Ishikawa (cell line): ENCODE measurements at regions not wholly inside any gene's neighbourhood (a gene's known extent, or its start where the extent isn't known, plus 50 kb on each side); places are given as distances from the start of the nearest gene placed in this dataset.

Experiments used
- CEBPB ChIP-seq: IDR thresholded peaks from 2 replicates; pipeline ENCODE4 v1.6.1; 2012
- CREB1 ChIP-seq: IDR thresholded peaks from 2 replicates; pipeline ENCODE4 v1.6.1; 2012; ENCODE audit warnings: low read depth
- EGR1 ChIP-seq: IDR thresholded peaks from 2 replicates; pipeline ENCODE4 v1.6.1; 2012
- EP300 ChIP-seq: IDR thresholded peaks from 2 replicates; pipeline ENCODE4 v1.6.1; 2012; ENCODE audit warnings: borderline replicate concordance
- MAX ChIP-seq: IDR thresholded peaks from 2 replicates; pipeline ENCODE4 v1.6.1; 2012
- RAD21 ChIP-seq: IDR thresholded peaks from 2 replicates; pipeline ENCODE4 v1.6.1; 2012; ENCODE audit warnings: low read depth
- REST ChIP-seq: IDR thresholded peaks from 2 replicates; pipeline ENCODE4 v1.6.1; 2012; ENCODE audit warnings: low read depth, mild to moderate bottlenecking
- TAF1 ChIP-seq: IDR thresholded peaks from 2 replicates; pipeline ENCODE4 v1.6.1; 2012; ENCODE audit warnings: low read depth, mild to moderate bottlenecking
- TCF12 ChIP-seq: IDR thresholded peaks from 2 replicates; pipeline ENCODE4 v1.6.1; 2012; ENCODE audit warnings: low read depth
- USF1 ChIP-seq: IDR thresholded peaks from 2 replicates; pipeline ENCODE4 v1.6.1; 2012
- YY1 ChIP-seq: IDR thresholded peaks from 2 replicates; pipeline ENCODE4 v1.6.1; 2012; ENCODE audit warnings: low read depth
- ZBTB7A ChIP-seq: IDR thresholded peaks from 2 replicates; pipeline ENCODE4 v1.6.1; 2012; ENCODE audit warnings: low read depth

GRCh38 chr3:34988296-34988695, 651.0 kb upstream of the ARPP21 start:
- TF ChIP-seq MAX, result no peak
- no peak for TF ChIP-seq CEBPB
- TF ChIP-seq REST, result no peak
- TF ChIP-seq YY1, result no peak
- no peak for TF ChIP-seq TCF12
- no peak for TF ChIP-seq TAF1
- no peak for TF ChIP-seq EP300
- no peak for TF ChIP-seq EGR1
- TF ChIP-seq CREB1, result no peak
- no peak for TF ChIP-seq ZBTB7A
- no peak for TF ChIP-seq USF1
- no peak for TF ChIP-seq RAD21
